HFFc6 (cell line): ENCODE measurements at regions not wholly inside any gene's neighbourhood (a gene's known extent, or its start where the extent isn't known, plus 50 kb on each side); places are given as distances from the start of the nearest gene placed in this dataset.

Experiments used
- DNase-seq: peaks from one replicate; pipeline ENCODE4 v3.0.0-alpha.2; 2018
- H3K27ac Mint-ChIP-seq: 2 replicates; pipeline ENCODE4 v1.8.0; 2020; ENCODE audit warnings: mild to moderate bottlenecking, mixed read lengths
- H3K27me3 Mint-ChIP-seq: 2 replicates; pipeline ENCODE4 v1.8.0; 2021; ENCODE audit warnings: mild to moderate bottlenecking, moderate library complexity, mixed read lengths; ENCODE audit not compliant: insufficient read depth
- H3K36me3 Mint-ChIP-seq: 2 replicates; pipeline ENCODE4 v1.8.0; 2021; ENCODE audit warnings: low read depth, mixed read lengths
- H3K4me1 Mint-ChIP-seq: 2 replicates; pipeline ENCODE4 v1.8.0; 2020; ENCODE audit warnings: low read depth, mixed read lengths
- H3K4me3 Mint-ChIP-seq: 2 replicates; pipeline ENCODE4 v1.8.0; 2020; ENCODE audit warnings: mild to moderate bottlenecking, moderate library complexity, mixed read lengths
- H3K9me3 Mint-ChIP-seq: 2 replicates; pipeline ENCODE4 v1.8.0; 2020; ENCODE audit warnings: mild to moderate bottlenecking, mixed read lengths
- TF ChIP-seq, protein P1 (sequence below): fragments of 200-600 bp; sonication (generic); IDR thresholded peaks from 2 replicates; pipeline ENCODE4 v1.5.0; 2021; ENCODE audit warnings: antibody characterized with exemption, mild to moderate bottlenecking

- Mint-ChIP-seq H3K9me3 (no peaks in the 10 kb centered on the region), H3K36me3 (no peaks in the 10 kb centered on the region), H3K27ac (no peak overlapping the region), H3K27me3 (peaks cover 7% of the 10 kb centered on the region), H3K4me1 (no peaks in the 10 kb centered on the region), H3K4me3 (no peak overlapping the region)
- no peak for DNase-seq
- TF ChIP-seq, protein P1, sequence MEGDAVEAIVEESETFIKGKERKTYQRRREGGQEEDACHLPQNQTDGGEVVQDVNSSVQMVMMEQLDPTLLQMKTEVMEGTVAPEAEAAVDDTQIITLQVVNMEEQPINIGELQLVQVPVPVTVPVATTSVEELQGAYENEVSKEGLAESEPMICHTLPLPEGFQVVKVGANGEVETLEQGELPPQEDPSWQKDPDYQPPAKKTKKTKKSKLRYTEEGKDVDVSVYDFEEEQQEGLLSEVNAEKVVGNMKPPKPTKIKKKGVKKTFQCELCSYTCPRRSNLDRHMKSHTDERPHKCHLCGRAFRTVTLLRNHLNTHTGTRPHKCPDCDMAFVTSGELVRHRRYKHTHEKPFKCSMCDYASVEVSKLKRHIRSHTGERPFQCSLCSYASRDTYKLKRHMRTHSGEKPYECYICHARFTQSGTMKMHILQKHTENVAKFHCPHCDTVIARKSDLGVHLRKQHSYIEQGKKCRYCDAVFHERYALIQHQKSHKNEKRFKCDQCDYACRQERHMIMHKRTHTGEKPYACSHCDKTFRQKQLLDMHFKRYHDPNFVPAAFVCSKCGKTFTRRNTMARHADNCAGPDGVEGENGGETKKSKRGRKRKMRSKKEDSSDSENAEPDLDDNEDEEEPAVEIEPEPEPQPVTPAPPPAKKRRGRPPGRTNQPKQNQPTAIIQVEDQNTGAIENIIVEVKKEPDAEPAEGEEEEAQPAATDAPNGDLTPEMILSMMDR = no peak
Measured at GRCh38 chr2:18247282-18248110, 313.0 kb downstream of the RDH14 start.

- no peaks in the 10 kb centered on the region for H3K4me1 Mint-ChIP-seq
- DNase-seq = no peak
Measured at GRCh38 chr2:18245375-18245774, 315.1 kb downstream of the RDH14 start.

DNA sequence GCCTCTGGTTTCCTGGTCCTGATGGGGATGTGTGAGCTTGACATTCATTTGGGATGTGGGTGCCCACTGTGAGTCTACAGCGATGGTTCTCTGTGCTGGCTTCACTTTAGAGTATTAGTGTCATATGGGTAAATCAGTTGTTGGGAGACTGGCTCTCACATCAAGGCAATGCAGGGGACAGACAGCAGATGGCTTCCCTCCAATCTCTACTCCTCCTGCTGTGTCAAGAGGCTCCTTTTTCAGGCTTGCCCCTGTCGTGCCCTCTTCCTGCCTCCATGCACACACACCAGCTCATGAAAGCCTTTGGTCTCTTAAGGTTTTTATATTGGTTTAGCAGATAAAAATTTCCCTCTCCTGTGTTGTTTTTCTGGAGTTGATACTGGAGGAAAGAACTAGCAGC is 315.6 kb downstream of the RDH14 start:
- no peak overlapping the region for H3K4me3 Mint-ChIP-seq
- no peak overlapping the region for H3K27ac Mint-ChIP-seq
- H3K4me1 Mint-ChIP-seq = no peaks in the 10 kb centered on the region
- H3K9me3 Mint-ChIP-seq = no peaks in the 10 kb centered on the region
- peaks cover 8% of the 10 kb centered on the region for H3K27me3 Mint-ChIP-seq
- DNase-seq = no peak
- H3K36me3 Mint-ChIP-seq = no peaks in the 10 kb centered on the region
- TF ChIP-seq, protein P1 = no peak

More at GRCh38 chr2:18245375-18245774, 315.1 kb downstream of the RDH14 start:
- TF ChIP-seq, protein P1 = no peak
- H3K27ac Mint-ChIP-seq = no peak overlapping the region
- H3K9me3 Mint-ChIP-seq = no peaks in the 10 kb centered on the region
- peaks cover 5% of the 10 kb centered on the region for H3K27me3 Mint-ChIP-seq
- H3K36me3 Mint-ChIP-seq = no peaks in the 10 kb centered on the region
- no peak overlapping the region for H3K4me3 Mint-ChIP-seq

- peaks cover 8% of the 10 kb centered on the region for H3K27me3 Mint-ChIP-seq
- H3K27ac Mint-ChIP-seq = no peak overlapping the region
- no peak for DNase-seq
- H3K4me1 Mint-ChIP-seq = no peaks in the 10 kb centered on the region
- H3K9me3 Mint-ChIP-seq = no peaks in the 10 kb centered on the region
- no peaks in the 10 kb centered on the region for H3K36me3 Mint-ChIP-seq
- H3K4me3 Mint-ChIP-seq = no peak overlapping the region
- TF ChIP-seq, protein P1 = no peak
Measured at GRCh38 chr2:18243816-18244215, 316.6 kb downstream of the RDH14 start.

DNA sequence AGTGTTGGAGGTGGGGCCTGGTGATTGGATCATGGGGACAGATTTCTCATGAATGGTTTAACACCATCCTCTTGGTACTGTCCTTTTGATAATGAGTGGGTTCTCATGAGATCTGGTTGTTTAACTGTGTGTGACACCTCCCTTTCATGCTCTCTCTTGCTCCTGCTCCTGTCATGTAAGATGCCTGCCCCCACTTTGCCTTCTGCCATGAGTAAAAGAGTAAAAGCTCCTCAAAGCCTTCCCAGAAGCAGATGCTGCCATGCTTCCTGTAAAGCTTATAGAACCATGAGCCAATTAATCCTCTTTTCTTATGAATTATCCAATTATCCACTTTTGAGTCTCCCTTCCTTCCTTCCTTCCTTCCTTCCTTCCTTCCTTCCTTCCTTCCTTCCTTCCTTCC is 317.7 kb downstream of the RDH14 start:
- no peak overlapping the region for H3K27ac Mint-ChIP-seq
- no peaks in the 10 kb centered on the region for H3K4me1 Mint-ChIP-seq
- TF ChIP-seq, protein P1 = no peak
- peaks cover 8% of the 10 kb centered on the region for H3K27me3 Mint-ChIP-seq
- H3K4me3 Mint-ChIP-seq = no peak overlapping the region
- H3K36me3 Mint-ChIP-seq = no peaks in the 10 kb centered on the region
- no peak for DNase-seq
- no peaks in the 10 kb centered on the region for H3K9me3 Mint-ChIP-seq
